Brain microvascular endothelial cell (primary cell): ENCODE measurements at regions not wholly inside any gene's neighbourhood (a gene's known extent, or its start where the extent isn't known, plus 50 kb on each side); places are given as distances from the start of the nearest gene placed in this dataset.
"Not testable (repeated sequence)": the region's sequence is repeated elsewhere in the genome, so short reads cannot be mapped to it uniquely, and the experiment has no call there.

Source experiments
- DNase-seq: peaks from one replicate; pipeline ENCODE4 v3.0.0-alpha.2; 2020
- H3K27ac ChIP-seq: fragments of 250-450 bp; sonication (Bioruptor Pico); 2 replicates; pipeline ENCODE4 v1.5.1; 2020; ENCODE audit warnings: mild to moderate bottlenecking, moderate library complexity
- H3K27me3 ChIP-seq: fragments of 250-450 bp; sonication (Bioruptor Pico); replicated peaks from 2 replicates; pipeline ENCODE4 v1.5.1; 2020; ENCODE audit warnings: mild to moderate bottlenecking
- H3K36me3 ChIP-seq: fragments of 250-450 bp; sonication (Bioruptor Pico); replicated peaks from 2 replicates; pipeline ENCODE4 v1.5.1; 2020; ENCODE audit warnings: mild to moderate bottlenecking
- H3K4me3 ChIP-seq: 2 replicates; pipeline ENCODE4 v1.5.1; 2011; ENCODE audit warnings: low read depth, mild to moderate bottlenecking, control low read depth, low read length, moderate library complexity
- in situ Hi-C: cut with HindIII; loops from 2 replicates; pipeline ENCODE4 v1.10.0; 2017; ENCODE audit warnings: low sequenced_read_pairs, low pct_ligation_motif_present
- TF ChIP-seq, protein P1 (sequence below): IDR thresholded peaks from 2 replicates; pipeline ENCODE4 v1.5.1; 2011; ENCODE audit warnings: low read depth, mild to moderate bottlenecking, moderate library complexity, low read length, control low read depth, inconsistent platforms; ENCODE audit errors: missing control alignments

DNA sequence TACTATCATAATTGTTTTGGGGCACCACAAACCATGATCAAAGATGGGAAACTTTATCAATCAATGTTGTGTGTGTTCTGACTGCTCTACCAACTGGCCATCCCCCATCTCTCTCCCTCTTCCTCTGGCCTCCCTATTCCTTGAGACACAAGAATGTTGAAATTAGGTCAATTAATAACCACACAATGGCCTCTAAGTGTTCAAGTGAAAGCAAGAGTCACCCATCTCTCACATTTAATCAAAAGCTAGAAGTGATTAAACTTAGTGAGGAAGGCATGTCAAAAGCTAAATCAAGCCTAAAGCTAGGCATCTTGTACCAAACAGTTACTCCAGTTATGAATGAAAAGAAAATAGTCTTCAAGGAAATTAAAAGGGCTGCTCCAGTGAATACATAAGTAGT, 390.3 kb upstream of the NFIA start:
- no peak for DNase-seq
- in situ Hi-C loops: no loop called here
- TF ChIP-seq, protein P1, sequence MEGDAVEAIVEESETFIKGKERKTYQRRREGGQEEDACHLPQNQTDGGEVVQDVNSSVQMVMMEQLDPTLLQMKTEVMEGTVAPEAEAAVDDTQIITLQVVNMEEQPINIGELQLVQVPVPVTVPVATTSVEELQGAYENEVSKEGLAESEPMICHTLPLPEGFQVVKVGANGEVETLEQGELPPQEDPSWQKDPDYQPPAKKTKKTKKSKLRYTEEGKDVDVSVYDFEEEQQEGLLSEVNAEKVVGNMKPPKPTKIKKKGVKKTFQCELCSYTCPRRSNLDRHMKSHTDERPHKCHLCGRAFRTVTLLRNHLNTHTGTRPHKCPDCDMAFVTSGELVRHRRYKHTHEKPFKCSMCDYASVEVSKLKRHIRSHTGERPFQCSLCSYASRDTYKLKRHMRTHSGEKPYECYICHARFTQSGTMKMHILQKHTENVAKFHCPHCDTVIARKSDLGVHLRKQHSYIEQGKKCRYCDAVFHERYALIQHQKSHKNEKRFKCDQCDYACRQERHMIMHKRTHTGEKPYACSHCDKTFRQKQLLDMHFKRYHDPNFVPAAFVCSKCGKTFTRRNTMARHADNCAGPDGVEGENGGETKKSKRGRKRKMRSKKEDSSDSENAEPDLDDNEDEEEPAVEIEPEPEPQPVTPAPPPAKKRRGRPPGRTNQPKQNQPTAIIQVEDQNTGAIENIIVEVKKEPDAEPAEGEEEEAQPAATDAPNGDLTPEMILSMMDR: no peak
- H3K4me3 ChIP-seq: no peak overlapping the region
- no peak overlapping the region for H3K27ac ChIP-seq
- no peaks in the 10 kb centered on the region for H3K36me3 ChIP-seq
- no peaks in the 10 kb centered on the region for H3K27me3 ChIP-seq

DNA sequence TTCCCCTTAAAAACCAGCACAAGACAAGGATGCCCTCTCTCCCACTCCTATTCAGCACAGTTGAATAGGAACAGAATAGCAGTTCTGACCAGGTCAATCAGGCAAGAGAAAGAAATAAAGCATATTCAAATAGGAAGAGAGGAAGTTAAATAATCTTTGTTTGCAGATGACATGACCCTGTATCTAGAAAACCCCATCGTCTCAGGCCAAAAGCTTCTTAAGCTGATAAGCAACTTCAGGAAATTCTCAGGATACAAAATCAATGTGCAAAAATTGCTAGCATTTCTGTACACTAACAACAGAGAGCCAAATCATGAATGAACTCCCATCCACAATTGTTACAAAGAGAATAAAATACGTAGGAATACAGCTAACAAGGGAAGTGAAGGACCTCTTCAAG, 394.1 kb upstream of the NFIA start:
- in situ Hi-C loops, H3K4me3 ChIP-seq, DNase-seq, H3K36me3 ChIP-seq, H3K27ac ChIP-seq, H3K27me3 ChIP-seq: not testable (repeated sequence)

DNA sequence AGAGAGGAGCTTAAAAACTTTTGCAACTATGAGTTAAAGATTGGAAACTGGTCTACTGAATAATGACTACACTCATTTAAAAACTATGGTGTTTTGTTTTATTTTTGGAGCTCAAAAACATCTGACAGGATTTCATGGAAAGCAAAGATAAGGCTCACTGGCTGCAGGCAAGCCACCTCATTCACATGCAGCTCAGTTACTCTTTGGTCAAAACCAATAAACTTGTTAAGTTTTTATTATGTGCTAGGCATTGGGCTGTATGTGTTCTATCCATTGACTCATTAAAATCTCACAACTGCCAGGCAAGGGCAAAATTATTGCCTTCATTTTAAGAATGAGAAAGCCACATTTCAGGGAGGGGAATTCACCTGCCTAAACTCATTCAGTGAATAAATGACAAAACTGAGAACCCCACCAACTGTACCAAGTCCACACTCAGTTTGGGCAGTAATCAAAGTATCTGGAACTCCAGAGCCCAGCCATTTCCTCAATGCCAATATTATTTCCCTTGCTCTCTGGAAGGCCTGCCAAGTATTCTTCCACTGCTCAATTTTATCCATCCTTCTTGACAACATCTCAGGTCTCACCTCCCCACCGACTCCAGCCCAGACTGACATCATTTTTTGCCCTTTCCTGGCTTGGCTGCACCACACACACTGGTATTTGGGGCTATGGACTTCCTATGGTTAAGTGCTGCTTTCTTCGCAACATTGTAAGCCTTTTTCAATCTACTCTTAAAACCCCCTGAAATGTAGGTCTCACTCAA, 401.1 kb upstream of the NFIA start:
- Histone ChIP-seq H3K27me3 (no peaks in the 10 kb centered on the region), H3K36me3 (no peaks in the 10 kb centered on the region), H3K4me3 (no peak overlapping the region), H3K27ac (no peak overlapping the region)
- TF ChIP-seq, protein P1: no peak
- in situ Hi-C loops: no loop called here
- no peak for DNase-seq

DNA sequence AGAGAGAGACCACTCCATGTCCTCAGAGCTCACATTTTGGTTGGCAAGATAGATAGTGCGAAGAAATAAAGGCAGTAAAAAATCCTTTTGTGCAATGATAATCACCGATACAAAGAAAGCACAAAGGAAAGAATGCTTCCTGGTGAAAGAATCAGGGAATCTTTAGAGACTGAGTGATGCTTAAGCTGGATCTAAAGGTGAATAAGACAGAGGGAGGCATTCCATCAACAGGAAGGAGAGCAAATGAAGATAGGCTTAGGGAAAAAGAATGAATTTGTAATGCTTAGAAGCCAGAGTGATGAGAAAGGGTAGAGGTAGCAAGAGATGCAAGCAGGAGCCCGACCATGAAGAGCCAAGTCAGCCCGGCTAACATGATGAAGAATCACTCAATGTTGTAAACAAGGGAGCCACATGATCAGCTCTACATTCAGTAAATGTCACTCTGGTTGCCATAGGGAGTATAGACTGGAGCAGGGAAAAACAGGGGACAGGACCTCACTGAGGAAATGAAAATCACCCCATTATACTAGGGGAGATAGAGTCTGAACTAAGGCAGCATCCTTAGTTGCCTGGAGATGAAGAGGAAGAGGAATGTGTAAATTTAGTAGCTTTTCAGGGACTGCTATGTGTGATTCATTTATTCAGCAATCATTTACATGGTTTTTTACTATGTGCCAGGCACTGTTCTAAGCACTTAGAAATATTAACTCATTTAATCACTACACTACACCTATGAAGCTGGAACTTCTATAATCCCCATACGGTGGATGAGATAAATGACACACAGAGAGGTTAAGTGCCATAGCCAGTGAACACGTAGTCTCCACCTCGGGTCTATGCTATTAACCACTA, 402.6 kb upstream of the NFIA start:
- H3K4me3 ChIP-seq: no peak overlapping the region
- no peak for DNase-seq
- H3K27me3 ChIP-seq: no peaks in the 10 kb centered on the region
- in situ Hi-C loops: no loop called here
- TF ChIP-seq, protein P1: no peak
- H3K27ac ChIP-seq: no peak overlapping the region
- H3K36me3 ChIP-seq: no peaks in the 10 kb centered on the region

DNA sequence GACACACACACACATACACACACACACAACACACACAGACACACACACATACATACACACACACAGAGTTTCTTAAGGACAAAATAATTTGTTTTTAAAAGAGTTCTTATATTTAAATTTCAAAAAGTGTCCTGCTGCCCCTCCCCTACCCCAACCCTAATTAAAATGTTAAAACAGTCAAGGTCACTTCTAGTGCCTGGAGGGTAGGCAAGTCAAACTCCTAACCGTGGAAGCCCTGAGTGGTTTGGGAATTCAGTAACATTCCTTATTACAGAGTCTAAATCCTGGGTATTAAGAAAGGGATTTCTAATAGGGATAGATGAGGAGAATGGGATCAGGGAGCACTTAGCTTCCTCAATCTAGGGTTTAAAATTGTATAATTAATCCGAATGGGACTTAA, 403.6 kb upstream of the NFIA start:
- Histone ChIP-seq H3K4me3 (no peak overlapping the region), H3K36me3 (no peaks in the 10 kb centered on the region), H3K27ac (no peak overlapping the region), H3K27me3 (no peaks in the 10 kb centered on the region)
- DNase-seq: no peak
- in situ Hi-C loops: no loop called here
- TF ChIP-seq, protein P1: no peak

DNA sequence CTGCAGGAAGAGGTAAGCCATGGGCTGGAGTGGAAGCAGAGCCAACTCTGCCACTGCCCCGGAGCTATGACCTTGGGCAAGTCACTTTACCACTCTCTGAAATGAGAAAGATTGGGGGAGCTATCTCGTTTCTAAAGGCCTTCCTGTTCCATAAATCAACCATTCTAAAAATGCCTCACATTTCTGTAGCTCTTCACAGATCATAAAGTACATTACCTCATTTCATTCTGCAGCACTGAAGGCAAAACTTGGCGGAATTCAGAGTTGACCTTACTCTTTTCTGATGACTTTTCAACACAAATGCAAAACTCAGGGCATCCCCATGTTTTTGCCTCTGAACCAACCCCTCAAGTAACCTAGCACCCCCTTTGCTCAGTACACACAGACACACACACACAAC, 404.0 kb upstream of the NFIA start:
- no peak for DNase-seq
- Histone ChIP-seq H3K27me3 (no peaks in the 10 kb centered on the region), H3K4me3 (no peak overlapping the region), H3K27ac (no peak overlapping the region), H3K36me3 (no peaks in the 10 kb centered on the region)
- TF ChIP-seq, protein P1: no peak
- in situ Hi-C loops: no loop called here
